PC-3 (cell line): ENCODE measurements at regions not wholly inside any gene's neighbourhood (a gene's known extent, or its start where the extent isn't known, plus 50 kb on each side); places are given as distances from the start of the nearest gene placed in this dataset.
"Not testable (repeated sequence)": the region's sequence is repeated elsewhere in the genome, so short reads cannot be mapped to it uniquely, and the experiment has no call there.

Source experiments
- ATAC-seq: fragments of 200-7000 bp; cut with Tn5 transposase; 2 replicates; pipeline ENCODE4 v1.9.1; 2020; ENCODE audit warnings: mild to moderate bottlenecking, moderate library complexity
- BruUV-seq: library from RNA; stranded (reverse); fragments of 400-500 nt; replicated peaks from 2 replicates; lab custom pipeline; 2021; lab: Mats Ljungman, UMichigan
- CTCF ChIA-PET: fragments of 300-600 bp; sonication (Branson Sonifier 250); formaldehyde crosslinking; loops from one replicate; lab custom pipeline; 2022; ENCODE audit warnings: antibody characterized with exemption; lab: Charles Lee
- POLR2A ChIA-PET: fragments of 300-600 bp; sonication (Branson Sonifier 250); formaldehyde crosslinking; loops from one replicate; lab custom pipeline; 2022; ENCODE audit warnings: antibody characterized with exemption; ENCODE audit not compliant: unreplicated experiment; lab: Charles Lee
- DNase-seq: peaks from one replicate; pipeline ENCODE4 v3.0.0-alpha.2; 2015
- H2AFZ ChIP-seq: fragments of 300-600 bp; sonication (generic); 2 replicates; pipeline ENCODE4 v1.6.0; 2016; ENCODE audit warnings: antibody characterized with exemption, low read length
- H3F3A ChIP-seq: fragments of 300-600 bp; sonication (generic); one replicate; pipeline ENCODE4 v1.6.0; 2017; ENCODE audit warnings: antibody characterized with exemption, low read length, control low read depth, mild to moderate bottlenecking; ENCODE audit not compliant: unreplicated experiment
- H3K27ac ChIP-seq: fragments of 300-600 bp; sonication (generic); 2 replicates; pipeline ENCODE4 v1.5.1; 2016; ENCODE audit warnings: mild to moderate bottlenecking, low read length
- H3K27me3 ChIP-seq: fragments of 300-600 bp; sonication (generic); 2 replicates; pipeline ENCODE4 v1.6.1; 2016; ENCODE audit warnings: low read length, mixed read lengths
- H3K36me3 ChIP-seq: fragments of 300-600 bp; sonication (generic); 2 replicates; pipeline ENCODE4 v1.6.1; 2016; ENCODE audit warnings: low read depth, mixed run types, low read length, mixed read lengths
- H3K4me1 ChIP-seq: fragments of 300-600 bp; sonication (generic); 2 replicates; pipeline ENCODE4 v1.5.1; 2016; ENCODE audit warnings: low read length; ENCODE audit not compliant: insufficient read depth
- H3K4me2 ChIP-seq: fragments of 300-600 bp; sonication (generic); 2 replicates; pipeline ENCODE4 v1.6.0; 2016; ENCODE audit warnings: low read length
- H3K4me3 ChIP-seq: fragments of 300-600 bp; sonication (generic); 2 replicates; pipeline ENCODE4 v1.5.1; 2016; ENCODE audit warnings: mild to moderate bottlenecking, low read length, mixed read lengths
- H3K79me2 ChIP-seq: fragments of 300-600 bp; sonication (generic); 2 replicates; pipeline ENCODE4 v1.6.1; 2017; ENCODE audit warnings: low read length, mixed read lengths
- H3K9ac ChIP-seq: fragments of 300-600 bp; sonication (generic); 2 replicates; pipeline ENCODE4 v1.6.0; 2016; ENCODE audit warnings: mild to moderate bottlenecking, low read length
- H3K9me2 ChIP-seq: fragments of 300-600 bp; sonication (generic); replicated peaks from 2 replicates; pipeline ENCODE4 v1.6.1; 2016; ENCODE audit warnings: mixed run types, low read length, mixed read lengths
- H3K9me3 ChIP-seq: fragments of 300-600 bp; sonication (generic); 2 replicates; pipeline ENCODE4 v1.6.1; 2016; ENCODE audit warnings: low read length, mixed read lengths
- H4K20me1 ChIP-seq: fragments of 300-600 bp; sonication (generic); 2 replicates; pipeline ENCODE4 v1.6.1; 2016; ENCODE audit warnings: low read length, mixed read lengths
- CTCF ChIP-seq: fragments of 300-600 bp; sonication (generic); conservative IDR thresholded peaks from 2 replicates; pipeline ENCODE4 v1.5.1; 2017; ENCODE audit warnings: antibody characterized with exemption, low read depth, mild to moderate bottlenecking, low read length
- EZH2 ChIP-seq: fragments of 300-600 bp; sonication (generic); IDR thresholded peaks from one replicate; pipeline ENCODE4 v1.6.1; 2017; ENCODE audit warnings: antibody characterized with exemption, mild to moderate bottlenecking, low read length; ENCODE audit not compliant: unreplicated experiment
- EZH2phosphoT487 ChIP-seq: fragments of 300-600 bp; sonication (generic); IDR thresholded peaks from 2 replicates; pipeline ENCODE4 v1.6.1; 2018; ENCODE audit warnings: mild to moderate bottlenecking, antibody characterized with exemption, low read length, borderline replicate concordance
- intact Hi-C: fragments of 100-400 bp; cut with micrococcal nuclease; formaldehyde crosslinking; loops from 2 replicates; pipeline ENCODE4 v1.9.0; 2023

- TF ChIP-seq EZH2 (no peak), CTCF (no peak), EZH2phosphoT487 (no peak)
- H3K9me2 ChIP-seq: no peaks in the 10 kb centered on the region
- ChIA-PET CTCF (no interaction called here), POLR2A (no interaction called here)
- H2AFZ ChIP-seq: no peak overlapping the region
- no peaks in the 10 kb centered on the region for H4K20me1 ChIP-seq
- no peaks in the 10 kb centered on the region for H3K9me3 ChIP-seq
- peak; percentile 44 for DNase-seq
- ATAC-seq: no peak
- BruUV-seq: no TSS peak
- intact Hi-C loops: no loop called here
- H3K4me1 ChIP-seq: no peaks in the 10 kb centered on the region
- no peaks in the 10 kb centered on the region for H3F3A ChIP-seq
- no peak overlapping the region for H3K9ac ChIP-seq
- H3K36me3 ChIP-seq: no peaks in the 10 kb centered on the region
- H3K27ac ChIP-seq: no peak overlapping the region
- H3K79me2 ChIP-seq: no peaks in the 10 kb centered on the region
- peaks cover 29% of the 10 kb centered on the region for H3K27me3 ChIP-seq
- no peak overlapping the region for H3K4me2 ChIP-seq
- H3K4me3 ChIP-seq: no peak overlapping the region
These were observed 120.7 kb downstream of the LEPR start for GRCh38 chr1:65541161-65541560.

GRCh38 chr1:65541865-65542264, 121.4 kb downstream of the LEPR start:
- POLR2A ChIA-PET: no interaction called here
- no peak for DNase-seq
- BruUV-seq: no TSS peak

DNA sequence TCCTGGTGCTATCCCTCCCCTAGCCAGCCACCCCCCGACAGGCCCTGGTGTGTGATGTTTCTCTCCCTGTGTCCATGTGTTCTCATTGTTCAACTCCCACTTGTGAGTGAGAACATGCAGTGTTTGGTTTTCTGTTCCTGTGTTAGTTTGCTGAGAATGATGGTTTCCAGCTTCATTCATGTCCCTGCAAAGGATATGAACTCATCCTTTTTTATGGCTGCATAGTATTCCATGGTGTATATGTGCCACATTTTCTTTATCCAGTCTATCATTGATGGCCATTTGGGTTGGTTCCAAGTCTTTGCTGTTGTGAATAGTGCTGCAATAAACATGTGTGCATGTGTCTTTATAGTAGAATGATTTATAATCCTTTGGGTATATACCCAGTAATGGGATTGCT, 122.1 kb downstream of the LEPR start:
- H2AFZ ChIP-seq, CTCF ChIA-PET, H3K9me3 ChIP-seq, H3K27ac ChIP-seq, ATAC-seq, H3K79me2 ChIP-seq, H3K4me2 ChIP-seq, H3K4me3 ChIP-seq, H3K36me3 ChIP-seq, POLR2A ChIA-PET, H3F3A ChIP-seq, H3K9ac ChIP-seq, DNase-seq, intact Hi-C loops, H3K4me1 ChIP-seq, H3K9me2 ChIP-seq, H4K20me1 ChIP-seq, BruUV-seq: not testable (repeated sequence)
- peaks cover 17% of the 10 kb centered on the region; the same call in 1 of the 2 replicates for H3K27me3 ChIP-seq

More at GRCh38 chr1:65541865-65542264, 121.4 kb downstream of the LEPR start:
- Histone ChIP-seq H3K4me3 (no peak overlapping the region), H3K9me3 (no peaks in the 10 kb centered on the region), H3F3A (no peaks in the 10 kb centered on the region), H3K27me3 (peaks cover 24% of the 10 kb centered on the region), H2AFZ (no peak overlapping the region), H3K36me3 (no peaks in the 10 kb centered on the region), H3K9ac (no peak overlapping the region), H3K79me2 (no peaks in the 10 kb centered on the region), H3K9me2 (no peaks in the 10 kb centered on the region), H4K20me1 (no peaks in the 10 kb centered on the region), H3K4me2 (no peak overlapping the region), H3K4me1 (no peaks in the 10 kb centered on the region), H3K27ac (no peak overlapping the region)
- CTCF ChIA-PET: no interaction called here
- TF ChIP-seq EZH2phosphoT487 (no peak), CTCF (no peak), EZH2 (no peak)
- ATAC-seq: no peak
- intact Hi-C loops: no loop called here

DNA sequence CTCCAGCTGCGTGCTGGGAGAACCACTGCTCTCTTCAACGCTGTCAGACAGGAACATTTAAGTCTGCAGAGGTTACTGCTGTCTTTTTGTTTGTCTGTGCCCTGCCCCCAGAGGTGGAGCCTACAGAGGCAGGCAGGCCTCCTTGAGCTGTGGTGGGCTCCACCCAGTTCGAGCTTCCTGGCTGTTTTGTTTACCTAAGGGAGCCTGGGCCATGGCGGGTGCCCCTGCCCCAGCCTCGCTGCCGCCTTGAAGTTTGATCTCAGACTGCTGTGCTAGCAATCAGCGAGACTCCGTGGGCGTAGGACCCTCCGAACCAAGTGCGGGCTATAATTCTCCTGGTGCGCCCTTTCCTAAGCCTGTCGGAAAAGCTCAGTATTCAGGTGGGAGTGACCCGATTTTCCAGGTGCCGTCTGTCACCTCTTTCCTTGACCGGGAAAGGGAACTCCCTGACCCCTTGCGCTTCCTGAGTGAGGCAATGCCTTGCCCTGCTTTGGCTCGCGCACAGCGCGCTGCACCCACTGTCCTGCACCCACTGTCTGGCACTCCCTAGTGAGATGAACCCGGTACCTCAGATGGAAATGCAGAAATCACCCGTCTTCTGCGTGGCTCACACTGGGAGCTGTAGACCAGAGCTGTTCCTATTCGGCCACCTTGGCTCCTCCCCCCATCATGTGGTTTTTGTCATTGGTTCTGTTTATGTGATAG, 130.0 kb downstream of the LEPR start:
- H3K9me3 ChIP-seq, H3K9me2 ChIP-seq, CTCF ChIA-PET, H3K4me3 ChIP-seq, H3F3A ChIP-seq, H2AFZ ChIP-seq, H3K79me2 ChIP-seq, ATAC-seq, H3K36me3 ChIP-seq, POLR2A ChIA-PET, H3K4me1 ChIP-seq, DNase-seq, H3K9ac ChIP-seq, H3K4me2 ChIP-seq, BruUV-seq, intact Hi-C loops, H3K27ac ChIP-seq, H4K20me1 ChIP-seq: not testable (repeated sequence)
- H3K27me3 ChIP-seq: peaks cover 35% of the 10 kb centered on the region

DNA sequence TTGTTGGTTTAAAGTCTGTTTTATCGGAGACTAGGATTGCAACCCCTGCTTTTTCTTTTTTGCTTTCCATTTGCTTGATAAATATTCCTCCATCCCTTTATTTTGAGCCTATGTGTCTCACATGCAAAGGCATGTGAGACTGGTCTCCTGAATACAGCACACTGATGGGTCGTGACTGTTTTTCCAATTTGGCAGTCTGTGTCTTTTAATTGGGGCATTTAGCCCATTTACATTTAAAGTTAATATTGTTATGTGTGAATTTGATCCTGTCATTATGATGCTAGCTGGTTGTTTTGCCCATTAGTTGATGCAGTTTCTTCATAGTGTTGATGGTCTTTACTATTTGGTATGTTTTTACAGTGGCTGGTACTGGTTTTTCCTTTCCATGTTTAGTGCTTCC, 132.0 kb downstream of the LEPR start:
- H2AFZ ChIP-seq, CTCF ChIA-PET, H3K4me2 ChIP-seq, H3K27ac ChIP-seq, POLR2A ChIA-PET, H3K79me2 ChIP-seq, H3K4me3 ChIP-seq, H3K36me3 ChIP-seq, BruUV-seq, H3K9me3 ChIP-seq, H4K20me1 ChIP-seq, H3K9ac ChIP-seq, ATAC-seq, H3F3A ChIP-seq, H3K9me2 ChIP-seq, H3K4me1 ChIP-seq, DNase-seq, intact Hi-C loops: not testable (repeated sequence)
- peaks cover 54% of the 10 kb centered on the region for H3K27me3 ChIP-seq
